B cell (primary cell): ENCODE measurements at regions not wholly inside any gene's neighbourhood (a gene's known extent, or its start where the extent isn't known, plus 50 kb on each side); places are given as distances from the start of the nearest gene placed in this dataset. TPM values are rescaled to one million over a fixed set of nuclear protein-coding genes. Genes with fewer than 3 reads are reported as not detected.

Source experiments
- ATAC-seq: fragments of 200-7000 bp; cut with Tn5 transposase; one replicate; pipeline ENCODE4 v1.10.0; 2021; ENCODE audit warnings: low read depth, mild to moderate bottlenecking, moderate number of reproducible peaks, moderate library complexity
- CTCF ChIA-PET: fragments of 350-600 bp; sonication (Branson Sonifier 250); formaldehyde crosslinking; loops from one replicate; lab custom pipeline; 2021; ENCODE audit warnings: antibody characterized with exemption, inconsistent platforms; lab: Charles Lee
- POLR2A ChIA-PET: fragments of 350-600 bp; sonication (Branson Sonifier 250); formaldehyde crosslinking; loops from one replicate; lab custom pipeline; 2021; ENCODE audit warnings: antibody characterized with exemption; lab: Charles Lee
- DNase-seq: peaks from one replicate; pipeline ENCODE4 v3.0.0; 2013
- H2AFZ ChIP-seq: 2 replicates; pipeline ENCODE4 v1.6.1; 2012; ENCODE audit warnings: mild to moderate bottlenecking, low read depth, low read length; ENCODE audit not compliant: insufficient read depth, poor library complexity, severe bottlenecking
- H3K27ac ChIP-seq, 2 donors: 1 replicate in 1 of 2; 2 replicates in 1 of 2; pipeline ENCODE4 v1.5.1; 2012 to 2013; ENCODE audit warnings: low read length in 2 of 2, mild to moderate bottlenecking in 2 of 2, moderate library complexity in 1 of 2
- H3K27me3 ChIP-seq, 4 experiments: fragments of 200-600 bp in 1 of 4; sonication (generic) in 1 of 4; replicated peaks in 1 of 4; 1 replicate in 2 of 4; 2 replicates in 2 of 4; pipeline versions ENCODE4 v1.6.1 to v1.7.0; 2013 to 2016; ENCODE audit warnings: low read length in 3 of 4, mild to moderate bottlenecking in 2 of 4, mixed read lengths in 1 of 4, moderate library complexity in 1 of 4; ENCODE audit not compliant: insufficient read depth in 4 of 4, control insufficient read depth in 3 of 4; ENCODE audit errors: control extremely low read depth in 1 of 4
- H3K36me3 ChIP-seq, 2 experiments: replicated peaks in 1 of 2; 1 replicate in 1 of 2; 2 replicates in 1 of 2; pipeline versions ENCODE4 v1.6.1 to v1.7.1; 2013; ENCODE audit warnings: low read length in 1 of 2; ENCODE audit not compliant: insufficient read depth in 2 of 2, control insufficient read depth in 1 of 2; ENCODE audit errors: control extremely low read depth in 1 of 2, extremely low read depth in 1 of 2
- H3K4me1 ChIP-seq, 2 donors: fragments of 200-600 bp in 1 of 2; sonication (generic) in 1 of 2; 1 replicate in 1 of 2; 2 replicates in 1 of 2; pipeline versions ENCODE4 v1.5.1 to v1.6.1; 2013 to 2017; ENCODE audit warnings: low read length in 2 of 2; ENCODE audit not compliant: control insufficient read depth in 2 of 2, insufficient read depth in 2 of 2
- H3K4me2 ChIP-seq: replicated peaks from 2 replicates; pipeline ENCODE3; 2012; ENCODE audit warnings: mild to moderate bottlenecking, low read depth, low read length; ENCODE audit not compliant: poor library complexity, severe bottlenecking
- H3K4me3 ChIP-seq, 5 experiments: fragments of 200-600 bp in 1 of 5; sonication (generic) in 1 of 5; 1 replicate in 3 of 5; 2 replicates in 2 of 5; pipeline versions ENCODE4 v1.5.1 to v1.7.0; 2011 to 2016; ENCODE audit warnings: low read length in 4 of 5, mild to moderate bottlenecking in 4 of 5, low read depth in 2 of 5, control low read depth in 1 of 5, moderate library complexity in 1 of 5; ENCODE audit not compliant: insufficient read depth in 1 of 5; ENCODE audit errors: control extremely low read depth in 1 of 5, extremely low read depth in 1 of 5
- H3K79me2 ChIP-seq: fragments of 200-600 bp; sonication (generic); one replicate; pipeline ENCODE4 v1.6.0; 2016; ENCODE audit warnings: low read length; ENCODE audit not compliant: control insufficient read depth, insufficient read depth
- H3K9ac ChIP-seq: fragments of 200-600 bp; sonication (generic); 2 replicates; pipeline ENCODE4 v1.6.1; 2017; ENCODE audit warnings: mild to moderate bottlenecking, low read length, moderate library complexity
- H3K9me3 ChIP-seq, 3 donors: one replicate each; pipeline versions ENCODE4 v1.6.1 to v1.7.1; 2013; ENCODE audit warnings: low read length in 2 of 3; ENCODE audit not compliant: control insufficient read depth in 2 of 3, insufficient read depth in 1 of 3; ENCODE audit errors: control extremely low read depth in 1 of 3
- H4K20me1 ChIP-seq: 2 replicates; pipeline ENCODE4 v1.6.0; 2012; ENCODE audit warnings: mild to moderate bottlenecking, low read length; ENCODE audit not compliant: insufficient read depth, control insufficient read depth, poor library complexity, severe bottlenecking
- H3K27ac Mint-ChIP-seq: one replicate; pipeline ENCODE4 v1.8.0; 2021; ENCODE audit warnings: mixed read lengths
- H3K27me3 Mint-ChIP-seq: one replicate; pipeline ENCODE4 v1.8.0; 2021; ENCODE audit warnings: mixed read lengths
- H3K4me1 Mint-ChIP-seq: one replicate; pipeline ENCODE4 v1.8.0; 2021; ENCODE audit warnings: mixed read lengths
- H3K4me3 Mint-ChIP-seq: one replicate; pipeline ENCODE4 v1.8.0; 2021; ENCODE audit warnings: mixed read lengths
- H3K9me3 Mint-ChIP-seq: one replicate; pipeline ENCODE4 v1.8.0; 2022; ENCODE audit warnings: mixed read lengths; ENCODE audit not compliant: insufficient read depth
- CTCF ChIP-seq: fragments of 200-600 bp; IDR thresholded peaks from one replicate; pipeline ENCODE4 v1.8.0; 2022; ENCODE audit warnings: antibody characterized with exemption, mild to moderate bottlenecking
- EZH2 ChIP-seq: IDR thresholded peaks from 2 replicates; pipeline ENCODE4 v1.6.1; 2012; ENCODE audit warnings: borderline replicate concordance, low read depth, mild to moderate bottlenecking, moderate library complexity, low read length; ENCODE audit not compliant: insufficient read depth, poor library complexity, severe bottlenecking
- WGBS: methylation state at CpG from one replicate; pipeline ENCODE4 v1.1.5; 2013; ENCODE audit warnings: missing lambda C conversion rate; ENCODE audit not compliant: insufficient coverage; 5-methylcytosine and 5-hydroxymethylcytosine counted together
- intact Hi-C: fragments of 100-400 bp; cut with micrococcal nuclease; formaldehyde crosslinking; loops from one replicate; pipeline ENCODE4 v1.10.0; 2022
- small RNA-seq: library from RNA; depleted of rRNA; stranded (forward); fragments of <200 nt; gene quantifications from one replicate; pipeline ENCODE3, GENCODE V24; 2012; ENCODE audit warnings: low replicate concordance, low read depth; ENCODE audit not compliant: insufficient read length

GRCh38 chr11:112911124-112911523 is 50.1 kb upstream of the NCAM1 start:
- Histone ChIP-seq H3K79me2 (no peaks in the 10 kb centered on the region), H3K4me3 (no peak overlapping the region), H3K9ac (no peak overlapping the region), H3K36me3 (no peaks in the 10 kb centered on the region), H3K9me3 (no peaks in the 10 kb centered on the region), H4K20me1 (no peaks in the 10 kb centered on the region), H3K4me1 (no peaks in the 10 kb centered on the region), H2AFZ (no peak overlapping the region), H3K27ac (no peak overlapping the region), H3K4me2 (no peak overlapping the region), H3K27me3 (no peaks in the 10 kb centered on the region)
- no peak for DNase-seq
- H3K9me3 Mint-ChIP-seq = no peaks in the 10 kb centered on the region
- no CpG with 5 or more reads among the region's 1 CpG for WGBS
- no peaks in the 10 kb centered on the region for H3K27me3 Mint-ChIP-seq
- no peak overlapping the region for H3K4me3 Mint-ChIP-seq
- ATAC-seq = no peak
- H3K27ac Mint-ChIP-seq = no peak overlapping the region
- TF ChIP-seq CTCF (no peak), EZH2 (no peak)
- intact Hi-C loops = no loop called here
- ChIA-PET CTCF (no interaction called here), POLR2A (no interaction called here)
- no peaks in the 10 kb centered on the region for H3K4me1 Mint-ChIP-seq

Small RNA genes lying in the stretch of these regions (small RNA-seq; reads per million reads assigned to genes)
- gene RF00477 = not detected
- gene RNU6-44P = not detected
